ENCODE measurements at regions not wholly inside any gene's neighbourhood (a gene's known extent, or its start where the extent isn't known, plus 50 kb on each side); places are given as distances from the start of the nearest gene placed in this dataset.

DNA sequence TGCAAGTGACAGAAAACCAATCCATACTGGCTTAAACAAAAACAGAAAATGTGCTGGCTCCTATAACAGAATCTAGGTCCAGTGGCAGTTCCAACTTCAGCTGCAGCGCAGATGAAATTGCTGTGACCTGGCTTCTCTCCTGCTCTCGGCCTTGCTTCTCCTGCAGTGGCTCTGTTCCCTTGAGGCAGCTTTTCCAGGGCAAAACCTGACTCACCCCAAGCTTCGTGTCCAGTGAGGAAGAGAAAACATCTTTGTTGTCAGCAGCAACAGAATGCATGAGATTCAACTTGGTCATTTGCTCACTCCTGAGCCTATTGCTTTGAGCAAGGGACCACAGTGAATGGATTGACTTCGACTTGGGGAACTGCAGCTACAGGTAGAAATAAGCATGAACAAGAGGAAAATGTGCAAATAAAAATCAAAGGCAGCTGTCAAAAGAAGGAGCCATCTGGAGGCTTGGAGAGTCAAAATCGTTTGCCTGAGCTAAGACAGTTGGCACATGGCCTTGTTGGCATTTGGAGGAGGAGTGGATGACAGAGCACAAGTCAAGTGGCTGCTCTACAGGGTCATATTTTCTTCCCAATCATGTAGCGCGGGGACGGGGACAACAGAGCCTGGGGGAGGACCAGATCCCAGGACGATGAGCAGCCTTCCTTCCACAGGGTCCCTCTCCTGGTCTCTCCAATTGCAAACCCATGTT is 523.4 kb downstream of the FGF9 start:
- peak; percentile 20 for DNase-seq (ENCODE audit: low read depth)
- no peak overlapping the region for H3K4me3 ChIP-seq (ENCODE audit: low read length)
- TF ChIP-seq, protein P1, sequence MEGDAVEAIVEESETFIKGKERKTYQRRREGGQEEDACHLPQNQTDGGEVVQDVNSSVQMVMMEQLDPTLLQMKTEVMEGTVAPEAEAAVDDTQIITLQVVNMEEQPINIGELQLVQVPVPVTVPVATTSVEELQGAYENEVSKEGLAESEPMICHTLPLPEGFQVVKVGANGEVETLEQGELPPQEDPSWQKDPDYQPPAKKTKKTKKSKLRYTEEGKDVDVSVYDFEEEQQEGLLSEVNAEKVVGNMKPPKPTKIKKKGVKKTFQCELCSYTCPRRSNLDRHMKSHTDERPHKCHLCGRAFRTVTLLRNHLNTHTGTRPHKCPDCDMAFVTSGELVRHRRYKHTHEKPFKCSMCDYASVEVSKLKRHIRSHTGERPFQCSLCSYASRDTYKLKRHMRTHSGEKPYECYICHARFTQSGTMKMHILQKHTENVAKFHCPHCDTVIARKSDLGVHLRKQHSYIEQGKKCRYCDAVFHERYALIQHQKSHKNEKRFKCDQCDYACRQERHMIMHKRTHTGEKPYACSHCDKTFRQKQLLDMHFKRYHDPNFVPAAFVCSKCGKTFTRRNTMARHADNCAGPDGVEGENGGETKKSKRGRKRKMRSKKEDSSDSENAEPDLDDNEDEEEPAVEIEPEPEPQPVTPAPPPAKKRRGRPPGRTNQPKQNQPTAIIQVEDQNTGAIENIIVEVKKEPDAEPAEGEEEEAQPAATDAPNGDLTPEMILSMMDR (conservative IDR thresholded peaks at IDR 0.05; ENCODE audit: low read length): no peak

GRCh38 chr13:22195726-22196125 is 524.9 kb downstream of the FGF9 start:
- no peak for DNase-seq (ENCODE audit: low read depth)
- TF ChIP-seq, protein P1 (conservative IDR thresholded peaks at IDR 0.05; ENCODE audit: low read length): no peak
- no peak overlapping the region for H3K4me3 ChIP-seq (ENCODE audit: low read length)

- TF ChIP-seq, protein P1 (conservative IDR thresholded peaks at IDR 0.05; ENCODE audit: low read length): no peak
- no peak overlapping the region for H3K4me3 ChIP-seq (ENCODE audit: low read length)
- DNase-seq (ENCODE audit: low read depth): no peak
These were observed 525.9 kb downstream of the FGF9 start for GRCh38 chr13:22196777-22197176.

DNA sequence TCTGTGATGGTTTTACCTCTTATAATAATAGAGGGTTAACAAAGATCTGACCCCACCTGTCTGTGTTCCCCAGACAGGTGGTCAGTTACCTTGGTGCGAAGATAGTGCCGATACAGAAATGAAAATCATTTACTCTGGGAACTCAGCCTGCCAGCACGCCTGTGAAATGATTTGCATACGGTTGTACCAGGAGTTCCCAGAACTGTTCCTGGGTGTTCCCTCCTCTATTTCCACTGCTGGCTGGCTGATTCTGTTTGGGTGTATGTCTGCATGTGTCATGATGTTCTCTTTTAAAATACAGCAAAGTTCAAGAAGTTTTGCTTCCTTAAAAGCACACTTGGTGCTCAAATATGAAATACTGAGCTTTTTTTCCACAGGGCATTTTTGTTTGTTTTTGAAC is 527.1 kb downstream of the FGF9 start:
- no peak overlapping the region for H3K4me3 ChIP-seq (ENCODE audit: low read length)
- TF ChIP-seq, protein P1 (conservative IDR thresholded peaks at IDR 0.05; ENCODE audit: low read length): no peak
- DNase-seq (ENCODE audit: low read depth): no peak

DNA sequence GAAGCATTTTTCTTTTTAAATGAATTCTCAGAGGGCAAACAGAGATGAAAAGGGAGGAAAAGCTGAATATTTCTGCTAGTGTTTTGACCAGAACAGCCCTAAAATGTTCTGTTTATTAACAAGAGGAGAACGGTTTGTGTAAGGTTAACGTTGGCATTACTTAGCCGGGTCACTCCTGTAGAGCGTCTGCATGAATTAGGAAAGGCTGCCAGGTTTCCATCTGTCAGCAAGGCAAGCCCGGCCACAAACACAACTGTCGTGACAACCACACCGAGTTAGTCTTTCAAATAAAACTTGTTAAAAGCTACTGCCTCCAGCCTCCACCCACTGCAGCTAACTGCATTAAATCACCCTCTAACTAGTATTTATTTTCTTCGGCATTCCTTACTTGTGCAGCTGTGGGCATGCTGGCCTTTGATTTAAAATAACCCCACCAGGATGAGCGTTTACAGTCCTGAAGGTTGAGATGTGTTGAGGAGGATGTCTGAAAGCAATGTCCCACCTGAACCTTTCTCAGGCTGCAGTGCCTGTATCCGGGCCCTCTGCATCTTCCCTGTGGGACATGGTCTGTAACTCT is 527.9 kb downstream of the FGF9 start:
- TF ChIP-seq, protein P1 (conservative IDR thresholded peaks at IDR 0.05; ENCODE audit: low read length): no peak
- H3K4me3 ChIP-seq (ENCODE audit: low read length): no peak overlapping the region
- peak; percentile 9 for DNase-seq (ENCODE audit: low read depth)

GRCh38 chr13:22200440-22200839 is 529.6 kb downstream of the FGF9 start:
- DNase-seq (ENCODE audit: low read depth): no peak
- TF ChIP-seq, protein P1 (conservative IDR thresholded peaks at IDR 0.05; ENCODE audit: low read length): no peak
- no peak overlapping the region for H3K4me3 ChIP-seq (ENCODE audit: low read length)

DNA sequence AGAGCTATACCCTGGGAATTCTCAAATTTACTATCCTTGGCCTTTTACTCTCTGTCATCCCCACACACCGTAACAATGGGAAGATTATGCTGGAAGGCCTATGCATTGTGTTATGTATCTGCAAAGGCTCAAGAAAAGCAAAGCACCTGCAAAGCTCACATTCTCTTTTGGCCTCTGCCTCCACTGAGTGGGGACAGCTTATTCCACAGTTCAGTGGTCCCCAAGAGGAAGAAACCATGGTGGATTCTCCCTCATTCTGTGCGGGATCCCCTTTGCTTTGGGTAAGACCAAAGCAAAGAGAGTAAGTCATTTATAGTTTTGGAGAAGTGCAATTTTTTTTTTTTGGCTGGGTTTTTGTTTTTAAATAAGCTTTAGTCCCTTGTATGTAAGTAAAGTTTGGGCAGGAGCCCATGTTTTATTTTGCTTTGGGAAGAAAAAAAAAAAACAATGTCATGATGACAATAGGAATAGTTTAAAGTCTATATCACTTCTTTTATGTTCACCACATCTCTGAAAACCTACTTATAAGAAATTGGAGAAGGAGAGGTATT is 530.6 kb downstream of the FGF9 start:
- no peak overlapping the region for H3K4me3 ChIP-seq (ENCODE audit: low read length)
- DNase-seq (ENCODE audit: low read depth): no peak
- TF ChIP-seq, protein P1 (conservative IDR thresholded peaks at IDR 0.05; ENCODE audit: low read length): no peak

Data from AG10803 (cell line).